MCF 10A (cell line): ENCODE measurements at regions not wholly inside any gene's neighbourhood (a gene's known extent, or its start where the extent isn't known, plus 50 kb on each side); places are given as distances from the start of the nearest gene placed in this dataset.
A peak's percentile ranks its signal among the peaks of the same experiment; 100 is the strongest.

ENCODE experiments used
- BruUV-seq: library from RNA; stranded (reverse); fragments of 400-500 nt; replicated peaks from 2 replicates; lab custom pipeline; 2021; lab: Mats Ljungman, UMichigan
- CTCF ChIA-PET: fragments of 300-600 bp; sonication (Branson Sonifier 250); formaldehyde crosslinking; extraction: SDS; loops from one replicate; lab custom pipeline; 2021; ENCODE audit warnings: antibody characterized with exemption, inconsistent platforms; lab: Yijun Ruan, JAX
- POLR2A ChIA-PET: fragments of 300-600, 350-650 bp; sonication (Branson Sonifier 250); formaldehyde crosslinking; extraction: SDS; loops from one replicate; lab custom pipeline; 2020; ENCODE audit warnings: antibody characterized with exemption, inconsistent platforms; lab: Yijun Ruan, JAX
- DNase-seq: peaks from one replicate; pipeline ENCODE4 v3.0.0-alpha.2; 2018; ENCODE audit not compliant: unreplicated experiment
- H3K27ac Mint-ChIP-seq: one replicate; pipeline ENCODE4 v1.8.0; 2022; ENCODE audit warnings: mild to moderate bottlenecking, low read depth, mixed read lengths; ENCODE audit not compliant: unreplicated experiment
- H3K27me3 Mint-ChIP-seq: one replicate; pipeline ENCODE4 v1.8.0; 2022; ENCODE audit warnings: mixed read lengths; ENCODE audit not compliant: insufficient read depth, unreplicated experiment
- H3K36me3 Mint-ChIP-seq: one replicate; pipeline ENCODE4 v1.8.0; 2022; ENCODE audit warnings: mild to moderate bottlenecking, moderate library complexity, mixed read lengths; ENCODE audit not compliant: insufficient read depth, unreplicated experiment
- H3K4me1 Mint-ChIP-seq: one replicate; pipeline ENCODE4 v1.8.0; 2022; ENCODE audit warnings: mixed read lengths; ENCODE audit not compliant: insufficient read depth, unreplicated experiment
- H3K4me3 Mint-ChIP-seq: one replicate; pipeline ENCODE4 v1.8.0; 2022; ENCODE audit warnings: mild to moderate bottlenecking, moderate library complexity, mixed read lengths; ENCODE audit not compliant: unreplicated experiment
- H3K9me3 Mint-ChIP-seq: one replicate; pipeline ENCODE4 v1.8.0; 2022; ENCODE audit warnings: mixed read lengths; ENCODE audit not compliant: unreplicated experiment
- intact Hi-C: fragments of 100-400 bp; cut with micrococcal nuclease; formaldehyde crosslinking; loops from 2 replicates; pipeline ENCODE4 v1.14.1; 2022
- TF ChIP-seq, protein P1 (sequence below): fragments of 200-600 bp; IDR thresholded peaks from one replicate; pipeline ENCODE4 v1.8.0; 2022; ENCODE audit warnings: antibody characterized with exemption, mild to moderate bottlenecking; ENCODE audit not compliant: unreplicated experiment

DNA sequence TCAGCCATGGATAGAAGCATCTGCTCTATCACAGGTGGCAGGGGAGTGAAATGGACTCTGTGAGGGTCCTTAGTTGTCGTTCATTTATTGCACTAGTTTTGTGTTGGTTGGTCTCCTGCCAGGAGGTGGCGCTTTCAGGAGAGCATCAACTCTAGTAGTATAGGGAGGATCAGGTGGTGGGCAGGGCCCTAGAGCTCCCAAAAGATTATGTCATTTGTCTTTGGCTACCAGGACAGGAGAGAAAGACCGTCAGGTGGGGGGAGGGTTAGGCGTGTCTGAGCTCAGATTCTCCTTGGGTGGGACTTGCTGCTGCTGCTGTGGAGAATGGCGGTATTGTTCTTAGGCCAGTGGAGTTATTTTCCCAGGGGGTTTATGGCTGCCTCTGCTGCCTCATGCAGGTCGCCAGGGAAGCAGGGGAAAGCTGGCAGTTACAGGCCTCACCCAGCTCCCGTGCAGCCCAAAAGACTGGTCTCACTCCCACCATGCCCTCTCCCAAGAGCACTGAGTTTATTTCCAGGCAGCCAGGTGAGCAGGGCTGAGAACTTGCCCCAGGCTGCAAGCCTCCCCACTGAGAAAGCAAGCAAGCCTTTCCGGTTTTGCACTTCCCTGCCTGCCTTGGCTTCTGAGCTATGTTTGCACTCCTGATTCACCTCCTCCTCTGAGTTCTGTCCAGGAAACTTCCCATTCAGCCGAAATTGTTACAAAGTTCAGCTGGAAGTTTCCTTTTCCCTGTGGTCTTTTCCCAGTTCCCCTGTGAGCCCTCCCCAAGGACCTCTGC lies 317.3 kb downstream of the TAF11L14 start:
- H3K27ac Mint-ChIP-seq, result no peak overlapping the region
- no peak overlapping the region for H3K4me3 Mint-ChIP-seq
- POLR2A ChIA-PET, result interaction anchor here (0.6 kb wide), 1 partner anchor 29 kb away, joined by 3 read pairs; no protein-coding TSS in a partner anchor
- no peaks in the 10 kb centered on the region for H3K4me1 Mint-ChIP-seq
- no peaks in the 10 kb centered on the region for H3K27me3 Mint-ChIP-seq
- TF ChIP-seq, protein P1, sequence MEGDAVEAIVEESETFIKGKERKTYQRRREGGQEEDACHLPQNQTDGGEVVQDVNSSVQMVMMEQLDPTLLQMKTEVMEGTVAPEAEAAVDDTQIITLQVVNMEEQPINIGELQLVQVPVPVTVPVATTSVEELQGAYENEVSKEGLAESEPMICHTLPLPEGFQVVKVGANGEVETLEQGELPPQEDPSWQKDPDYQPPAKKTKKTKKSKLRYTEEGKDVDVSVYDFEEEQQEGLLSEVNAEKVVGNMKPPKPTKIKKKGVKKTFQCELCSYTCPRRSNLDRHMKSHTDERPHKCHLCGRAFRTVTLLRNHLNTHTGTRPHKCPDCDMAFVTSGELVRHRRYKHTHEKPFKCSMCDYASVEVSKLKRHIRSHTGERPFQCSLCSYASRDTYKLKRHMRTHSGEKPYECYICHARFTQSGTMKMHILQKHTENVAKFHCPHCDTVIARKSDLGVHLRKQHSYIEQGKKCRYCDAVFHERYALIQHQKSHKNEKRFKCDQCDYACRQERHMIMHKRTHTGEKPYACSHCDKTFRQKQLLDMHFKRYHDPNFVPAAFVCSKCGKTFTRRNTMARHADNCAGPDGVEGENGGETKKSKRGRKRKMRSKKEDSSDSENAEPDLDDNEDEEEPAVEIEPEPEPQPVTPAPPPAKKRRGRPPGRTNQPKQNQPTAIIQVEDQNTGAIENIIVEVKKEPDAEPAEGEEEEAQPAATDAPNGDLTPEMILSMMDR, result peak; percentile 20
- H3K9me3 Mint-ChIP-seq, result peaks cover 8% of the 10 kb centered on the region
- DNase-seq, result peak; percentile 77
- peaks cover 10% of the 10 kb centered on the region for H3K36me3 Mint-ChIP-seq
- BruUV-seq, result no TSS peak
- intact Hi-C loops, result no loop called here
- CTCF ChIA-PET, result interaction anchor here (0.6 to 1.4 kb wide), 7 partner anchors 9 to 69 kb away, joined by 3 to 6 read pairs (median 4); no protein-coding TSS in a partner anchor

DNA sequence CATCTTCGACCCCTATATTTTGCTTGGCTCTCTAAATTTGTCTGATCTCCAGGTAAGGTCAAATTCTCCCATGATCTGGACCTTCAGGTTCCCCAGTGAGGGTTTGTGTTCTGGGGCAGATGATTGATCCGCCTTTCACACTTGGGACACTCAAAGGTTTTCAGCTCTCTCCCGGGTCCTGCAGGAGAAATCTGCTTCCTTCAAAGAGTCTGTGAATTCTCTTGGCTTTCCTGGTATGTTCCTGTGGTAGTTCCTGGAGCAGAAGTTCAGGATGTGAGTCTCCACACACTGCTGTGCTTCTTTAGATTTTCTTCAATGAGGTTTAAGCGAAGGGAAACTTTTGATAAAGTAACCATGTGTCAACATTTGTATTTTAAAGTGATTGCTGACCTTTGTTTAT lies 318.0 kb downstream of the TAF11L14 start:
- TF ChIP-seq, protein P1, result no peak
- DNase-seq, result no peak
- peaks cover 6% of the 10 kb centered on the region for H3K9me3 Mint-ChIP-seq
- H3K4me3 Mint-ChIP-seq, result no peak overlapping the region
- no TSS peak for BruUV-seq
- no peak overlapping the region for H3K27ac Mint-ChIP-seq
- CTCF ChIA-PET, result interaction anchor here (0.9 to 1.3 kb wide), 4 partner anchors 8 to 69 kb away, joined by 3 to 5 read pairs (median 4); no protein-coding TSS in a partner anchor
- H3K36me3 Mint-ChIP-seq, result peaks cover 10% of the 10 kb centered on the region
- no peaks in the 10 kb centered on the region for H3K27me3 Mint-ChIP-seq
- intact Hi-C loops, result no loop called here
- no peaks in the 10 kb centered on the region for H3K4me1 Mint-ChIP-seq
- POLR2A ChIA-PET, result no interaction called here

DNA sequence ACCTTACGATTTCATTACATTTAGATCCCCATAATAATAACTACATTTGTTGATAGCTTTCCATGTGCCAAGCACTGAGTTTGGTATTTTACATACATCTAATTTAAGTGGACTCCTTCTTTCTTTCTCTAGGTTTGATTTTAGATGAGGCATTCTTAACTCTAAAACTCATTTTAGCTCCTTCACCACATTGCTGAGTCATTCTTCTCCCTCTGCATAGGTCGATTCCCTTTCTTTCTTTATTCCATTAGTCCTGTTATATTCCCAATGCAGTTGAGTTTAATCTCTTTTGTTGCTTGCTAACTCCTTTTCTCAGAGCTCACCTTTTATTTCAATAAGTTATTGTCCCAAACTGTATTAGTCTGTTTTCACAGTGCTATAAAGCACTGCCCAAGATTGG lies 329.8 kb downstream of the TAF11L14 start:
- TF ChIP-seq, protein P1, result no peak
- Mint-ChIP-seq H3K27me3 (no peaks in the 10 kb centered on the region), H3K9me3 (peaks cover 18% of the 10 kb centered on the region), H3K4me1 (no peaks in the 10 kb centered on the region), H3K36me3 (no peaks in the 10 kb centered on the region), H3K27ac (no peak overlapping the region), H3K4me3 (no peak overlapping the region)
- intact Hi-C loops, result no loop called here
- ChIA-PET CTCF (interaction anchor here (0.6 to 0.7 kb wide), 2 partner anchors 182 to 748 kb away, joined by 3 read pairs; no protein-coding TSS in a partner anchor), POLR2A (no interaction called here)
- DNase-seq, result no peak
- BruUV-seq, result no TSS peak

DNA sequence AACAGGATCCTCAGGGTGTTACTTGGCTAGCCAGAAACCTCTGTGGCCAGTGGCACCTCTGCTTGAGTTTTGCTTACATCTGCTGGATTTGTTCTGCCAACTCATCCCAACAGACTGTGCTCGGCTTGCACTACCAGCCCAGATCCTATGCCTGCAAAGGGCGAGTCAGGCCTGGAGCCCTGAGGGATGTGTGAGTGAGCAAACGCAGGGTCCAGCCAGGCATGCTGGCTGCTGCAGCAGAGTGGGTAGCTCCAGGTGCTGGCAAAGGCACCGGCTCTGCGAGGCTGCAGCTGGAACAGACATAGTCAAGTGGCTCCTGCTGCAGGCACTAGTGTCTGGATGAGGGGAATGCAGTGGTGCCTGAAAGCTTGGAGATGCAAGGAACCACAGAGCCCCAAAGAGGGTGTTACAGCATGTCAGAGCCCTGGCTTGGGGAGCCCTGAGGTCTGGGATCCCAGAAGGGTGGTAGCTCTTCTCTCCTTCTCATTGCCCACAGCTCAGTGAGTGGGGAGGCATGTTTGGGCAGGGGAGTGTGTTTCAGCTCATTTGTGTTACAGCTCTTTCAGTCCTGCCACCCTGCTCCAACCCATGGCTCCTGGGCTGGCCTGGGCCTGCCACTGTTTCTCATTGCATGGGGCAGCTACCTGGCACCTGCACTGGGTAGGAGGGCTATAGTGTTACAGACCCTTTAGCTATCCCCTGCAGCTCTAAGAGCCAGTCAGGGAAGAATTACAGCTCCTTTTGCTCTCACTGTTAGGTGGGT lies 332.6 kb downstream of the TAF11L14 start:
- no peaks in the 10 kb centered on the region for H3K36me3 Mint-ChIP-seq
- no peaks in the 10 kb centered on the region for H3K27me3 Mint-ChIP-seq
- DNase-seq, result peak; percentile 35
- POLR2A ChIA-PET, result interaction anchor here (1.0 to 1.5 kb wide), 2 partner anchors 35 to 38 kb away, joined by 3 read pairs; no protein-coding TSS in a partner anchor
- CTCF ChIA-PET, result interaction anchor here (0.5 to 1.0 kb wide), 4 partner anchors 23 to 571 kb away, joined by 3 to 4 read pairs (median 4); no protein-coding TSS in a partner anchor
- intact Hi-C loops, result no loop called here
- H3K9me3 Mint-ChIP-seq, result peaks cover 21% of the 10 kb centered on the region
- H3K4me1 Mint-ChIP-seq, result no peaks in the 10 kb centered on the region
- no TSS peak for BruUV-seq
- H3K4me3 Mint-ChIP-seq, result no peak overlapping the region
- TF ChIP-seq, protein P1, result no peak
- H3K27ac Mint-ChIP-seq, result no peak overlapping the region
